GM12873 (cell line): ENCODE measurements at regions not wholly inside any gene's neighbourhood (a gene's known extent, or its start where the extent isn't known, plus 50 kb on each side); places are given as distances from the start of the nearest gene placed in this dataset.

Source experiments
- TF ChIP-seq, protein P1 (sequence below): IDR thresholded peaks from 2 replicates; pipeline ENCODE4 v1.5.1; 2012; ENCODE audit warnings: low read depth, mild to moderate bottlenecking, moderate library complexity, low read length, control low read depth; ENCODE audit not compliant: insufficient read depth; ENCODE audit errors: missing control alignments

GRCh38 chr18:45119876-45120275 is 439.2 kb downstream of the SETBP1 start:
- TF ChIP-seq, protein P1, sequence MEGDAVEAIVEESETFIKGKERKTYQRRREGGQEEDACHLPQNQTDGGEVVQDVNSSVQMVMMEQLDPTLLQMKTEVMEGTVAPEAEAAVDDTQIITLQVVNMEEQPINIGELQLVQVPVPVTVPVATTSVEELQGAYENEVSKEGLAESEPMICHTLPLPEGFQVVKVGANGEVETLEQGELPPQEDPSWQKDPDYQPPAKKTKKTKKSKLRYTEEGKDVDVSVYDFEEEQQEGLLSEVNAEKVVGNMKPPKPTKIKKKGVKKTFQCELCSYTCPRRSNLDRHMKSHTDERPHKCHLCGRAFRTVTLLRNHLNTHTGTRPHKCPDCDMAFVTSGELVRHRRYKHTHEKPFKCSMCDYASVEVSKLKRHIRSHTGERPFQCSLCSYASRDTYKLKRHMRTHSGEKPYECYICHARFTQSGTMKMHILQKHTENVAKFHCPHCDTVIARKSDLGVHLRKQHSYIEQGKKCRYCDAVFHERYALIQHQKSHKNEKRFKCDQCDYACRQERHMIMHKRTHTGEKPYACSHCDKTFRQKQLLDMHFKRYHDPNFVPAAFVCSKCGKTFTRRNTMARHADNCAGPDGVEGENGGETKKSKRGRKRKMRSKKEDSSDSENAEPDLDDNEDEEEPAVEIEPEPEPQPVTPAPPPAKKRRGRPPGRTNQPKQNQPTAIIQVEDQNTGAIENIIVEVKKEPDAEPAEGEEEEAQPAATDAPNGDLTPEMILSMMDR, result no peak

DNA sequence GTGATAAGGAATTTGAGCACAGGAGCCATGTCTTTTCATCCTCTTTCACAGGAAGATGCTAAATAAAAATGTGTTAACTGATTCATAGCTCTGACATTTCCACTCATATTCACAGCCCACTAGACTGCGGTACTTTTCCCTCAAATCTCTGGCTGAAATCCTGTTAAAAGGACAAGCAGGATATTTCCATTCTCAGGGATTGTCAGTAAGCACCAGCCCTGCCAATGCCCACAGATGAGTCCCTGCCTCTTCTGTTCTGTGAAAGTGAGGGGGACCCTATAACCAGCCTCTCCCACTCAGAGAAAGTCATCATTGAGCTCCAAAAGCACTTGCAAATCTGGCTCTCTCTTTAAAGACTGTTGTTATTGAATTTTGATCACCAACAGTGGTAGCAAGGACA is 440.5 kb downstream of the SETBP1 start:
- TF ChIP-seq, protein P1, result no peak

- TF ChIP-seq, protein P1, result no peak
Observed at GRCh38 chr18:45122506-45122905, 441.8 kb downstream of the SETBP1 start.

DNA sequence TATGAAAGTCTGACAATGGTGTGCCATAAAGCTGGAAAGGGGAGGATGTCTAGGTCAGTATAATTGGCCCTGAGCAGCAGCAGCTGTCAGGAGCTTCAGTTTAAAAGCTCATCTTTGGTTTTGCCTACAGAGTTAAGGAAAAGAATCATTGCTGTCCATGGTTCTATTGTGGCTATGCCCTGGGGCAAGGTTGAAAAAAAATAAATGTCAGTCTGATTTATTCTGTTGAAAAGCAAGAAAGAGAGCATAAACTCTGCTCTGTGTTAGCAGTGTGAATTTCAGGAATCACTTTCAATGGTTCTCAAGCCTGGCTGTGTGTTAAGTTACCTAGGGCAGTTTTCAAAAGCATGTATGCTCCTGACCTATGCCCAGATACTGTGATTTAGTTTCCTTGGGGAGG is 446.7 kb downstream of the SETBP1 start:
- TF ChIP-seq, protein P1, result no peak

DNA sequence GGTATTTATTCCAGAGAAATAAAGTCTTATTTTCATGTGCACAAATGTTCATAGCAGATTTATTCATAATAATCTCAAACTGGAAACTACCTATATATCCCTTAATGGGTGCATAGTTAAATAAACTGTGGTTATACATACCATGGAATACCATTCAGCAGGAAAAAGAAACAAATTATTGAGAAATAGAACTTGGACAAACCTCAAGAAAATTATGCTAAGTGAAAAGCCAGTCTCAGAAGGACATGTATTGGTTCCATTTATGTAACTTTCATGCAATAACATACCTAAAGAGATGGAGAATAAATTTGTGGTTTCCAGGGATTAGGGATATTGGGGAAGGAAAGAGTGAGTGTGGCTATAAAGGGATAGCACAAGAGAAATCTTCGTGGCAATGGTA is 452.6 kb downstream of the SETBP1 start:
- TF ChIP-seq, protein P1, result no peak

DNA sequence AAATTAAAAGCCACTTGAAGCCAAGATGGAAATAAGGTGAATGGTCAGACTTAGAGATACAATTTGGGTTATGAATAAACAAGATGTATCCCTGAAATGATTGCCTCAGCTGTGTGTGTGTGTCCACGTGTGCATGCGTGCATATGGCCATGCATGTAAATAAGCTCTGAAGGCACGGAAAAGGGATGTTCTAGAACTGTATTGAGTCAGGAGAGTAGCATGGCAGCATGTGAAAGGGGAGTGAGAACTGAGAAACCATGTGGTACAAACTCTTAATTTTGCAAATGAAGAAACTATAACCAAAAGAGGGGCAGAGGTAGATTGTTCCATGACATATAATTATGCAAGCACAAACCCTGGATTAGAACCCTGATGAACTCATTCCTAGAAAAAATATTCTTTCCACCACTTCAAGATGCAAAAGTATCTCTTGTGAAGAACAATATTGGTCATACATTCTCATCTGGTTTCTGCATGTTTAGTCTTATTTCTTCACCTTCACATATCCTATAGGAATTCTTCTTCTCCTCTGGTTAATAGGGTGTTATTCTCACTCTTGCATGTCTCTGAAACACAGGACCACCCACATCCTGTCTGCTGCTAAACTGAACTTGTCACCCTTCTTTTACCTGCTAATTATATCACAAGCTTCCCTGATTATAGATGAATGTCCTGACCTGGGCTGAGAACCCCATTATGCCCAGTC is 455.8 kb downstream of the SETBP1 start:
- TF ChIP-seq, protein P1, result no peak

DNA sequence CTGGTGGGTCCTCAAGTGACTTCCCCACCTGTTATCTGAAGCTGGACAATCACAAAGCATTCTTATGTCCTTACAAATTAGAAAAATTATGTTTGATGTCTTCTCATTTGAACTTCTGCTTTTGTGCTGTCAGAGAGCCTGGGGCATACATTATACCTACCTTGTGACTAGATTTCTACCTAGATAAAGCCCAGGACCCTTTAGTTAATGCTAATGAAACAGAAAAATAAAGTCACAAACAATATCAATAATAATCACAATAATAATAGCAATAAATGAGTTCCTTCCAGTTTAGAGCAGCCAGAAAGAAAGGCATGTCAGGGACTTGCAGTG is 456.4 kb downstream of the SETBP1 start:
- TF ChIP-seq, protein P1, result no peak
